Skeletal muscle cell (primary cell): ENCODE measurements at regions not wholly inside any gene's neighbourhood (a gene's known extent, or its start where the extent isn't known, plus 50 kb on each side); places are given as distances from the start of the nearest gene placed in this dataset.
"Not testable (repeated sequence)": the region's sequence is repeated elsewhere in the genome, so short reads cannot be mapped to it uniquely, and the experiment has no call there.

Experiments used
- DNase-seq: peaks from one replicate; pipeline ENCODE4 v3.0.0-alpha.2; 2010; ENCODE audit warnings: low read depth
- H3K4me3 ChIP-seq: 2 replicates; pipeline ENCODE4 v1.5.1; 2011; ENCODE audit warnings: low read depth, mild to moderate bottlenecking, control low read depth, low read length, moderate library complexity

DNA sequence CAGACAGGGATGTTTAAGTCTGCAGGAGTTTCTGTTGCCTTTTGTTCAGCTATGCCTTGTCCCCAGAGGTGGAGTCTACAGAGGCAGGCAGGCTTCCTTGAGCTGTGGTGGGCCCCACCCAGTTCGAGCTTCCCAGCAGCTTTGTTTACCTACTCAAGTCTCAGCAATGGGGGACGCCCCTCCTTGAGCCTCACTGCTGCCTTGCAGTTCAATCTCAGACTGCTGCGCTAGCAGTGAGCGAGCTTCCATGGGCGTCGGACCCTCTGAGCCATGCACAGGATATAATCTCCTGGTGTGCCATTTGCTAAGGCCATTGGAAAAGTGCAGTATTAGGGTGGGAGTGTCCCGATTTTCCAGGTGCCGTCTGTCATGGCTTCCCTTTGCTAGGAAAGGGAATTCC is 760.3 kb downstream of the SLC4A3 start:
- not testable (repeated sequence) for H3K4me3 ChIP-seq

GRCh38 chr2:220393711-220394110 is 766.3 kb downstream of the SLC4A3 start:
- H3K4me3 ChIP-seq: no peak overlapping the region
- DNase-seq: no peak

More for the DNA sequence above, 760.3 kb downstream of the SLC4A3 start:
- not testable (repeated sequence) for DNase-seq

DNA sequence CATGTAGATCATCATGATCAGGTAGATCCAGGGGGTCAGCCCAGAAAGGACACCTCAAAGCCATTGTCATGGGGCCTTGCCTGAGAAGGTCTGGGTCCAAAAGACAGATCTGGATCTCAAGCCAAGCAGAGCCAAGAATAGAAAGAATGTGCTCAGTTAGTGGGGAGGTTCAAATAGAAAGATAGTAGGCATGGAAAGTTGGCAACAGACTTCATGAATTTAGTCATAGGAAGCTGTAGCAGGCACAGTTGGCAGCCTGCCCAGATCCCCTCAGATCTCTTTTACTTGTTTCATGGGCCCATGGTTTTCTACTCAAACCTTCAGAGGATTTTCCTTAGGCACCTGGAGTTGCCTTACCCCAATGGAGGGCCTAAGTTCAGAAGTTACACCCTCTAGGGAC is 767.0 kb downstream of the SLC4A3 start:
- DNase-seq: peak; percentile 12
- no peak overlapping the region for H3K4me3 ChIP-seq

- peak; percentile 48 for DNase-seq
- no peak overlapping the region for H3K4me3 ChIP-seq
Measured at GRCh38 chr2:220396287-220396686, 768.9 kb downstream of the SLC4A3 start.

DNA sequence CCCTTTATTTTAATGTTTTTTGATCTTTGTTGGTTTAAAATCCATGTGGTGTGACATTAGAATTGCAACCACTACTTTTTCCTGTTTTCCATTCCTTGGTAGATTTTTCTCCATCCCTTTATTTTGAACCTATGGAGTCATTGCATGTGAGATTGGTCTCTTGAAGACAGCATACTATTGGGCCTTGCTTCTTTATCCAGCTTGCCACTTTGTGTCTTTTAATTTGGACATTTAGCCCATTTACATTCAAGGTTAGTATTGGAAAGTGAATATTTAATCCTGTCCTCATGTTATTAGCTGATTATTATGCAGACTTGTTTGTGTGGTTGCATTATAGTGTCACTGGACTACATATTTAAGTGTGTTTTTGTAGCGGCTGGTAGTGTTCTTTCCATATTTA is 782.9 kb downstream of the SLC4A3 start:
- no peak for DNase-seq
- no peak overlapping the region for H3K4me3 ChIP-seq

GRCh38 chr2:220417503-220417902 is 790.1 kb downstream of the SLC4A3 start:
- H3K4me3 ChIP-seq: no peak overlapping the region
- DNase-seq: no peak

DNA sequence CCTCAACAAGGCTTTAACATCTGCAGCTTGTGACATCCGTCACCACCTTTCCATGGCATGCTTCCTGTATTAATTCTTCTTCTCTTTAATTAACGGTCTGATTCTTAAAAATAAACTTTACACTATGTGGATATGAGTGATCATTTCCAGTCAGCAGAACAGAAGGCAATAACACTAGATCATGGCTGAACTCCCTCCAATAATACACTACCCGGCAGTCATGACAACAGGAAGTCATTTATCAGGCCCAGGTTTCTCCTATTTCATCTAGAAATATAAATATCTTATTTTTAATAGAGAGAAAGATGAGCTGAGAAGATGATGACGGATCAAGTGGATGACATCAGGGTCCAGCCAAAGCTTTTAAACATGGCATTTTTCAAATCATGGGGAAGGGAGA is 792.2 kb downstream of the SLC4A3 start:
- DNase-seq: no peak
- no peak overlapping the region for H3K4me3 ChIP-seq

- no peak for DNase-seq
Measured at GRCh38 chr2:220420820-220421219, 793.4 kb downstream of the SLC4A3 start.

GRCh38 chr2:220422676-220423075 is 795.2 kb downstream of the SLC4A3 start:
- no peak overlapping the region for H3K4me3 ChIP-seq
- no peak for DNase-seq

More at GRCh38 chr2:220420820-220421219, 793.4 kb downstream of the SLC4A3 start:
- H3K4me3 ChIP-seq: no peak overlapping the region

DNA sequence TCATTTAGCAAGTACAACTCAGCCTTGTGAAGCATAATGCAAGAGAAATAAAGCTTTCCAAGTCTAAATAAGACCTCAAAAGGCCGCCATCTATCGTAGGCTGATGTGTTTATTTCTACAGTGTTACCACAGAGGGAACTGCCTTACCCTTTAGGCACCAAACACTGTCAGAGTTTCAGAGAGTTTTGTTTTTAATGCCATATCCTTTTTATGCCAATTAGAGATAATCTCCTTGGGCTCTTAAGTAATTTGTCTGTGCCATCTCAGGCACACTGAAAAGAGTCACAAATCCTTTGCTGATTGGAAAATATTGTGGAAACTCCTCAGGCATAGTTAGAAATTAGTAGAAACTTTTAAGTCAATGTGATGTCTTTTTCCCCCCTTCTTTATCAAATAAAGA is 797.1 kb downstream of the SLC4A3 start:
- no peak overlapping the region for H3K4me3 ChIP-seq
- DNase-seq: no peak

DNA sequence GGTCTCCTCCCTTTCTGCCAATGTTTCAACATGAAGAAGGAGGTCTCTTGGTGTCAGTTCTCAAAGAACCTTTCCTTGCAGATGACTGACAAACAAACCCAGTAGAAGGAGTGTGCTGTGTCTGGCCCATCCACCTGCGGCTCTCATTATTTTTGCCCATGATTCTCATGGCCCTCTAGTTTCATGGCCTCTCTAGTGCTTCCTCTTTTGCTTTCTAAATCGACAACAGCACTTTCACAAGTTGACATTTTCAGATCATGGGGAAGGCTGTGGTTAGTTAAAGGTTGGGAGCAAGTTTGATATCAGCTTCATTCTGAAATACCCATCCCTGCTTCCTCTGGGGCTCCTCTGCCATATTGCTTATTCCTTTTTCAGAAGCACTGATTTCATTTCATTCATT is 805.2 kb downstream of the SLC4A3 start:
- H3K4me3 ChIP-seq: no peak overlapping the region
- DNase-seq: no peak

DNA sequence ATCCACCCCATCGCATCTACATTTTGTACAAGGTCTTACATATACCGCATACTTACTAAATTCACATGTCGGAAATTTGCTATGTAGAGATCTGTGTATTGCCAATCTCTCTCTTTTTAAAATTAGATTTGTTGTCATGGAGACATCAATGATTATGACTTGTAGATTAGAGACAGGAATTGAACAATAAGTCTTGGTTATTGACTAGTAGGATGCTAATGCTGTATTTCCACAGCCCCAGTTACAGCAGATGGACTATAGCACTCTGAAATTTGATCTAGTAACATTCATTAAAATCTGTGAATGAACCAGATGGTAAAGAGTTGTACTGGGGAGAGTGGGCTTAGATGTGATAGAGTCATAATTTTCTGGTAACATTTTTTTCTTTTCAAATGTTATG is 805.7 kb downstream of the SLC4A3 start:
- no peak for DNase-seq
- no peak overlapping the region for H3K4me3 ChIP-seq

- peak; percentile 34 for DNase-seq
- H3K4me3 ChIP-seq: no peak overlapping the region
Measured at GRCh38 chr2:220434385-220434784, 807.0 kb downstream of the SLC4A3 start.

DNA sequence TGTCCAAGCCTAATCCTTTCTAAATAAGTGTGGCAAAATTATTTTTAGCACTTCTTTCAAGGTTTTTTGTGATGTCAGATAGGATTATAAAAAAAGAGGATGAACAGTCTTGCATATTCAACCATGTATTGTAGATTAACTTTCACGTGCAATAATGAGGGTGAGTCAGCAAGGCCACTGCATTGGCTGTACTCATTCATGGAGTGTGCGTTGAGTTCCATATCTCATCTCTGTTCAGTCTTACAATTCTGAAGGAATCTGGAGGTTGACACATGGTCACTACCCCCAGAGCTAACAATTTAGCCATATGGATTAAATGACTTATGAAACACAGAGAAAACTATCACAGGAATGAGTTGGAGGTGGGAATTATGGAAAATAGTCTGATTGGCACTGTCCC is 810.5 kb downstream of the SLC4A3 start:
- no peak for DNase-seq

GRCh38 chr2:220440731-220441130 is 813.3 kb downstream of the SLC4A3 start:
- no peak overlapping the region for H3K4me3 ChIP-seq
- no peak for DNase-seq

More for the DNA sequence above, 810.5 kb downstream of the SLC4A3 start:
- no peak overlapping the region for H3K4me3 ChIP-seq

- no peak for DNase-seq
- H3K4me3 ChIP-seq: no peak overlapping the region
Measured at GRCh38 chr2:220441404-220441803, 814.0 kb downstream of the SLC4A3 start.

DNA sequence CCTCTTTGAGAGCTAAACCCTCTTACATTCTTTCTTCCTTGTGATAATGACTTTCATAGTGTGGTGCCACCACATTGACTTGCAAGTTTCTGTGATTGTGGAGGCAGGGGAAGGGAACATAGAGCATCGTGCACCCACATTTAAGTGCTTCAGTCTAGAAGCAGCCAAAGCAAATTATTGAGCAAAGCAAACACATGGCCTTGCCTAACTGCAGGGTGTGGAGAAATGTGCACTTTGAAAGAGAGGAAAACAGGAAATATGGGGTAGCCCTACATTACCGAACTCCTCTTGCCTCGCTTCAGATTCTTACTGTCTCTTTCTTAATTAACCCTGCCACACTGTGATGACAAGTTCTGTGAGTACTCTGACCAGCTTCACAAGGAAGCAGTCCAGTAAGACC is 814.6 kb downstream of the SLC4A3 start:
- no peak for DNase-seq
- H3K4me3 ChIP-seq: no peak overlapping the region

GRCh38 chr2:220445429-220446105 is 818.1 kb downstream of the SLC4A3 start:
- H3K4me3 ChIP-seq: no peak overlapping the region
- DNase-seq: no peak

DNA sequence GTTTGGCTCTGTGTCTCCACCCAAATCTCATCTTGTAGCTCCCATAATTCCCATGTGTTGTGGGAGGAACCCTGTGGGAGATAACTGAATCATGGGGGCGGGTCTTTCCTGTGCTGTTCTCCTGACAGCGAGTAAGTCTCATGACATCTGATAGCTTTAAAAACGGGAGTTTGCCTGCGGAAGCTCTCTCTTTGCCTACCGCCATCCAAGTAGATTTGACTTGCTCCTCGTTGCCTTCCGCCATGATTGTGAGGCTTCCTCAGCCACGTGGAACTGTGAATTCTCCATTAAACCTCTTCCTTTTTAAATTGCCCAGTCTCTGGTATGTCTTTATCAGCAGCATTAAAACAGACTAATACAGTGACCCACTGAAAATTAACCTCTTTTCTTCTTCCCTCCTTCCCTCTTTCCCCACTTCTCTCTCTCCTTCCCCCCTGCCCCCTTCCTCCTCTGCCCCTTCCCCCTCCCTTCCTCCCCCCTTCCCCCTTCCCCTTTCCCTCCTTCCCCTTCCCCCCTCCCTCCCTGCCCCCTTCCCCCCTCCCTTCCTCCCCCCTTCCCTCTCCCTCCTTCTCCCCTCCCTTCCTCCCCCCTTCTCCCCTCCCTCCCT is 818.8 kb downstream of the SLC4A3 start:
- no peak for DNase-seq
- H3K4me3 ChIP-seq: no peak overlapping the region

- no peak overlapping the region for H3K4me3 ChIP-seq
- DNase-seq: no peak
Measured at GRCh38 chr2:220450846-220451245, 823.4 kb downstream of the SLC4A3 start.

DNA sequence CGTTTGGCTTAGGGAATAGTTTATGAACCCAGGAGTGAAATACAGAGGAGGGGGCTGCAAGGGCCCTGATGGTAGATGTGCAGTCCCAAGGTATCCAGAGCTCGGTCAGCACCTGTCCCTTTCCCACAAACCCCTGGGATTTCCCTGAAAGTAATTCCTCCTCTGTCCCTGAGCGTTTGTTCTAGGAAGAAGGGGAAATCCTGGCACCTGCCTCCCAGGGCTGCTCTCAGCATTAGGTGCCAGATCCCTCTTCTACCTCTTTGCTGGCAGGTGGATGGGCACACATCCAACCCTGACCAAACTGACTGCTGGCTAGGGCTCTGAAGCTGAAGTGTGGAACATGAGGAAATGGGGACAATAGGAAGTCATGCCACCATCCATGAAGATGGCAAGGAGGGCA is 824.0 kb downstream of the SLC4A3 start:
- H3K4me3 ChIP-seq: no peak overlapping the region
- no peak for DNase-seq
